HepG2 (cell line): ENCODE measurements at regions not wholly inside any gene's neighbourhood (a gene's known extent, or its start where the extent isn't known, plus 50 kb on each side); places are given as distances from the start of the nearest gene placed in this dataset.

Source experiments
- ATAC-seq: fragments of 200-7000 bp; cut with Tn5 transposase; 3 replicates; pipeline ENCODE4 v1.9.1; 2020; ENCODE audit warnings: mild to moderate bottlenecking, moderate library complexity
- BruUV-seq: library from RNA; stranded (reverse); fragments of 400-500 nt; replicated peaks from 2 replicates; lab custom pipeline; 2021; lab: Mats Ljungman, UMichigan
- CTCF ChIA-PET: fragments of 300-600 bp; formaldehyde crosslinking; extraction: SDS; loops from one replicate; lab custom pipeline; 2021; ENCODE audit warnings: low total read pairs, inconsistent platforms, low intra/inter-chr PET ratio; lab: Yijun Ruan, JAX
- POLR2A ChIA-PET: fragments of 350-600 bp; sonication (Branson Sonifier 250); formaldehyde crosslinking; loops from one replicate; lab custom pipeline; 2020; ENCODE audit warnings: antibody characterized with exemption, inconsistent platforms; lab: Yijun Ruan, JAX
- DNase-seq: peaks from one replicate; pipeline ENCODE4 v3.0.0-alpha.2; 2015; ENCODE audit warnings: low spot score
- FAIRE-seq: peaks from 3 replicates; lab custom pipeline; 2011; peaks lifted over from hg19 to GRCh38; lab: Jason Lieb, UNC
- H2AFZ ChIP-seq: one replicate; pipeline ENCODE4 v1.6.1; 2011; ENCODE audit warnings: low read length, inconsistent platforms
- H3K27ac ChIP-seq: fragments of 300-600 bp; 3 replicates; pipeline ENCODE4 v1.8.0; 2011; ENCODE audit warnings: mixed run types, mild to moderate bottlenecking, mixed read lengths, low read length, inconsistent platforms; ENCODE audit not compliant: insufficient read depth; ENCODE audit errors: extremely low read length
- H3K27me3 ChIP-seq, 2 experiments: fragments of 200-600 bp in 1 of 2; 2 replicates in 1 of 2; 3 replicates in 1 of 2; pipeline versions ENCODE4 v1.6.0 to v1.8.0; 2011; ENCODE audit warnings: low read length in 2 of 2, mild to moderate bottlenecking in 2 of 2, moderate library complexity in 2 of 2, inconsistent platforms in 1 of 2; ENCODE audit not compliant: insufficient read depth in 2 of 2, control insufficient read depth in 1 of 2
- H3K36me3 ChIP-seq, 2 experiments: fragments of 200-600 bp in 1 of 2; replicated peaks in 1 of 2; 2 replicates in 1 of 2; 3 replicates in 1 of 2; pipeline versions ENCODE4 v1.5.1 to v1.8.0; 2011; ENCODE audit warnings: low read length in 2 of 2, inconsistent platforms in 1 of 2; ENCODE audit not compliant: insufficient read depth in 2 of 2, control insufficient read depth in 1 of 2
- H3K4me1 ChIP-seq: 2 replicates; pipeline ENCODE4 v1.5.1; 2012; ENCODE audit warnings: low read length, inconsistent platforms; ENCODE audit not compliant: insufficient read depth
- H3K4me2 ChIP-seq: 2 replicates; pipeline ENCODE4 v1.6.0; 2011; ENCODE audit warnings: low read depth, low read length, inconsistent platforms
- H3K4me3 ChIP-seq, 3 experiments: fragments of 200-600 bp in 1 of 3; sonication (generic), shearing (Covaris generic) in 1 of 3; replicated peaks in 1 of 3; 2 replicates each; pipeline ENCODE4 v1.5.1; 2011 to 2016; ENCODE audit warnings: low read length in 3 of 3, inconsistent platforms in 2 of 3, low read depth in 2 of 3, mild to moderate bottlenecking in 2 of 3, control low read depth in 1 of 3, mixed read lengths in 1 of 3; ENCODE audit not compliant: insufficient read depth in 1 of 3
- H3K79me2 ChIP-seq: one replicate; pipeline ENCODE4 v1.6.1; 2011; ENCODE audit warnings: low read length, inconsistent platforms; ENCODE audit not compliant: insufficient read depth
- H3K9ac ChIP-seq: 2 replicates; pipeline ENCODE4 v1.6.0; 2011; ENCODE audit warnings: mild to moderate bottlenecking, low read depth, low read length, inconsistent platforms; ENCODE audit not compliant: insufficient read depth
- H3K9me3 ChIP-seq: 2 replicates; pipeline ENCODE4 v1.5.1; 2012; ENCODE audit warnings: mild to moderate bottlenecking, low read length
- H4K20me1 ChIP-seq: 2 replicates; pipeline ENCODE4 v1.6.0; 2011; ENCODE audit warnings: inconsistent platforms, mild to moderate bottlenecking, low read length, moderate library complexity; ENCODE audit not compliant: insufficient read depth
- MLLT10 ChIP-seq: sonication (generic); formaldehyde crosslinking; IDR thresholded peaks from 2 replicates; pipeline ENCODE4 v1.4.0; 2020; ENCODE audit warnings: missing genetic modification reagents
- RFX5 ChIP-seq: IDR thresholded peaks from 2 replicates; pipeline ENCODE4 v1.6.1; 2011; ENCODE audit warnings: low read depth, low read length, improper control_type of control experiment
- RNF2 ChIP-seq: fragments of 450-650 bp; conservative IDR thresholded peaks from 2 replicates; pipeline ENCODE4 v1.6.1; 2016; ENCODE audit warnings: low read depth
- TCF7L2 ChIP-seq: IDR thresholded peaks from 2 replicates; pipeline ENCODE4 v1.6.1; 2011; ENCODE audit warnings: mild to moderate bottlenecking, low read depth, low read length, moderate library complexity
- ZFP62 ChIP-seq: sonication (generic); formaldehyde crosslinking; IDR thresholded peaks from 2 replicates; pipeline ENCODE4 v1.4.0; 2020; ENCODE audit warnings: missing genetic modification reagents
- ZNF616 ChIP-seq: sonication (generic); formaldehyde crosslinking; IDR thresholded peaks from 2 replicates; pipeline ENCODE4 v1.5.0; 2020; ENCODE audit warnings: low read depth, mild to moderate bottlenecking, missing genetic modification reagents
- WGBS: methylation state at CpG from one replicate; pipeline ENCODE4 v1.1.6; 2017; ENCODE audit warnings: low lambda C conversion rate; 5-methylcytosine and 5-hydroxymethylcytosine counted together
- in situ Hi-C: cut with HindIII; loops from 2 replicates; pipeline ENCODE4 v1.10.0; 2017; ENCODE audit warnings: low pct_unique_long_range_greater_than_20kb; ENCODE audit not compliant: extremely low pct_ligation_motif_present
- intact Hi-C: fragments of 100-400 bp; cut with micrococcal nuclease; formaldehyde crosslinking; loops from one replicate; pipeline ENCODE4 v1.10.0; 2022; ENCODE audit not compliant: unreplicated experiment

DNA sequence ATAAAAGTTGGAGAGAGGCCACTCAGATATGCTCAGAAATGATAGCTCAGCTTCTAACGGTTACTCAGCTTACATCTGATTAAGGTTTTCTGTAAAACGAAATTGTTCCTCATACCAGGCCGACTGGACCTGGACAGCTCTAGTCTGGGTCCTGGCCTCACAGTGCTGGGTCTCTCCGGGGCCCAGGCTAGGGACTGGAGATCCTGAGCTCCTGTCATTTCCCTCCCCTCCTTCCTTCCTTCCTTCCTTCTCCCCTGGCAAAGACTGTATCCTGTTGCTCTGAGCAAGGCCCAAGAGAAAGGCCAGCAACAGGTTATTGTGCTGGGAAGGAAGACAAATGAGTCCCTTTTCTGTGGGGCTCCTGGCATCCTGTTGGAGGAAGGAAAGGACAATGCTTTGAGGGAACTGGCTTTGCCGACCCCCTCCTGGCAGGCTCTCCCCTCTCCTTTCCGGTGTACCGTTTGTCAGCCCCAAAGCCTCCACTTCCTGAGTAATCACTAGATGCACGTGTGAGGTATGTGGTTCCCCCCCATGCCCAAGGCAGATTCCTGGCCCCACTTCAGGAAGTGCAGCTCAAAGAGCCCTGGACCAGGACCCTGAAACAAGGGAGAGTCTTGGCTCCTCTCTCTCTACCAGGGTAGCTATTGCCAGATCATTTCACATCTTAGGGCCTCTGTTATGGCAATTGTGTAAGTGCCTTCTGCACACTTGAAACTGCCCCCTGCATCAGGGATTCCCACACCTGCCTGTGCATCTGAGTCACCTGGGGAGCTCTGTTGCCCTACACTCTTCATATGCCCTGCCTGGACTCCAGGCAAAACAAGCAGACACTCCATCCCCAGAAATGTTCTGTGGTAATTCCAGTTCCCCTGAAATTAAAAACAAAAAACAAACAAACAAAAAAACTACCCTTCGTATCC is 212.7 kb upstream of the FGGY start:
- WGBS, result 33% methylated on average over 8 of the region's 9 CpGs
- Histone ChIP-seq H2AFZ (no peak overlapping the region), H3K36me3 (no peaks in the 10 kb centered on the region), H4K20me1 (no peaks in the 10 kb centered on the region), H3K27ac (no peak overlapping the region), H3K79me2 (no peaks in the 10 kb centered on the region), H3K9me3 (peaks cover 3% of the 10 kb centered on the region; the same call in 1 of the 2 replicates), H3K4me2 (no peak overlapping the region; the same call in 1 of the 2 replicates), H3K27me3 (peaks cover 0 to 5% of the 10 kb centered on the region in 2 experiments; a peak in 1 of 5 replicates), H3K4me1 (peaks cover 19% of the 10 kb centered on the region), H3K4me3 (no peak overlapping the region), H3K9ac (no peak overlapping the region)
- BruUV-seq, result no TSS peak
- DNase-seq, result no peak
- ChIA-PET CTCF (no interaction called here), POLR2A (no interaction called here)
- no peak; the same call in 2 of the 3 replicates for ATAC-seq
- TF ChIP-seq ZNF616 (CRISPR knock-in tag) (no peak), RNF2 (peak; percentile 42; the same call in 1 of the 2 replicates)
- no peak for FAIRE-seq
- intact Hi-C loops, result no loop called here
- in situ Hi-C loops, result no loop called here

- TF ChIP-seq TCF7L2 (no peak), ZFP62 (CRISPR knock-in tag) (no peak), RFX5 (no peak), MLLT10 (CRISPR knock-in tag) (no peak)
- CTCF ChIA-PET, result no interaction called here
- in situ Hi-C loops (no loop called here), intact Hi-C loops (no loop called here)
- Histone ChIP-seq H3K9ac (no peak overlapping the region), H3K27ac (no peak overlapping the region), H3K4me2 (no peak overlapping the region), H3K9me3 (peaks cover 9% of the 10 kb centered on the region; the same call in 1 of the 2 replicates), H3K27me3 (peaks cover 0 to 5% of the 10 kb centered on the region in 2 experiments; a peak in 1 of 5 replicates), H3K4me3 (no peak overlapping the region), H3K79me2 (no peaks in the 10 kb centered on the region), H3K36me3 (no peaks in the 10 kb centered on the region), H2AFZ (no peak overlapping the region), H3K4me1 (peaks cover 10% of the 10 kb centered on the region), H4K20me1 (no peaks in the 10 kb centered on the region)
- POLR2A ChIA-PET, result no interaction called here
- FAIRE-seq, result no peak
- 9% methylated on average over 3 of the region's 3 CpGs for WGBS
- no peak for DNase-seq
- BruUV-seq, result no TSS peak
- no peak for ATAC-seq
Measured at GRCh38 chr1:59085101-59085500, 211.8 kb upstream of the FGGY start.
